Astrocyte (in vitro differentiated cells and primary cell): ENCODE measurements at regions not wholly inside any gene's neighbourhood (a gene's known extent, or its start where the extent isn't known, plus 50 kb on each side); places are given as distances from the start of the nearest gene placed in this dataset.

Experiments used
- DNase-seq: peaks from one replicate; pipeline ENCODE4 v3.0.0-alpha.2; 2010; ENCODE audit warnings: low read depth
- FAIRE-seq: peaks from 2 replicates; lab custom pipeline; 2011; peaks lifted over from hg19 to GRCh38; lab: Jason Lieb, UNC
- H2AFZ ChIP-seq: 2 replicates; pipeline ENCODE4 v1.6.0; 2012; ENCODE audit warnings: low read depth, low read length, inconsistent platforms
- H3K27ac ChIP-seq: 2 replicates; pipeline ENCODE4 v1.5.1; 2011; ENCODE audit warnings: low read depth, low read length, inconsistent platforms
- H3K27me3 ChIP-seq: 2 replicates; pipeline ENCODE4 v1.6.0; 2011; ENCODE audit warnings: low read length, inconsistent platforms; ENCODE audit not compliant: insufficient read depth
- H3K36me3 ChIP-seq: 2 replicates; pipeline ENCODE4 v1.5.1; 2011; ENCODE audit warnings: low read length, inconsistent platforms; ENCODE audit not compliant: insufficient read depth
- H3K4me1 ChIP-seq: 2 replicates; pipeline ENCODE4 v1.5.1; 2011; ENCODE audit warnings: low read length, inconsistent platforms; ENCODE audit not compliant: insufficient read depth
- H3K4me2 ChIP-seq: 2 replicates; pipeline ENCODE4 v1.6.0; 2012; ENCODE audit warnings: low read length, inconsistent platforms
- H3K4me3 ChIP-seq: 2 replicates; pipeline ENCODE4 v1.5.1; 2011; ENCODE audit warnings: low read depth, mild to moderate bottlenecking, low read length, inconsistent platforms; ENCODE audit not compliant: insufficient read depth
- H3K79me2 ChIP-seq: 2 replicates; pipeline ENCODE4 v1.6.0; 2012; ENCODE audit warnings: mild to moderate bottlenecking, low read length, inconsistent platforms; ENCODE audit not compliant: insufficient read depth
- H3K9ac ChIP-seq: 2 replicates; pipeline ENCODE4 v1.6.0; 2012; ENCODE audit warnings: mild to moderate bottlenecking, low read length, inconsistent platforms
- H3K9me3 ChIP-seq: 2 replicates; pipeline ENCODE4 v1.5.1; 2012; ENCODE audit warnings: low read depth, mild to moderate bottlenecking, low read length, inconsistent platforms; ENCODE audit not compliant: insufficient read depth
- H4K20me1 ChIP-seq: 2 replicates; pipeline ENCODE4 v1.6.0; 2012; ENCODE audit warnings: low read length, inconsistent platforms; ENCODE audit not compliant: insufficient read depth
- H3K27ac Mint-ChIP-seq: one replicate; pipeline ENCODE4 v1.8.0; 2021; ENCODE audit warnings: mild to moderate bottlenecking, mixed read lengths; ENCODE audit not compliant: unreplicated experiment
- H3K27me3 Mint-ChIP-seq: one replicate; pipeline ENCODE4 v1.8.0; 2021; ENCODE audit warnings: low read depth, mixed read lengths; ENCODE audit not compliant: unreplicated experiment
- H3K36me3 Mint-ChIP-seq: one replicate; pipeline ENCODE4 v1.8.0; 2021; ENCODE audit warnings: low read depth, mixed read lengths; ENCODE audit not compliant: unreplicated experiment
- H3K4me1 Mint-ChIP-seq: one replicate; pipeline ENCODE4 v1.8.0; 2021; ENCODE audit warnings: low read depth, mixed read lengths; ENCODE audit not compliant: unreplicated experiment
- H3K4me3 Mint-ChIP-seq: one replicate; pipeline ENCODE4 v1.8.0; 2021; ENCODE audit warnings: mild to moderate bottlenecking, moderate library complexity, mixed read lengths; ENCODE audit not compliant: unreplicated experiment
- H3K9me3 Mint-ChIP-seq: one replicate; pipeline ENCODE4 v1.8.0; 2021; ENCODE audit warnings: mild to moderate bottlenecking, mixed read lengths; ENCODE audit not compliant: unreplicated experiment
- CTCF ChIP-seq: IDR thresholded peaks from 2 replicates; pipeline ENCODE4 v1.5.1; 2011; ENCODE audit warnings: low read depth, mild to moderate bottlenecking, inconsistent platforms, low read length, moderate library complexity; ENCODE audit not compliant: insufficient read depth
- EZH2 ChIP-seq: IDR thresholded peaks from 2 replicates; pipeline ENCODE4 v1.6.1; 2012; ENCODE audit warnings: mild to moderate bottlenecking, low read length, inconsistent platforms; ENCODE audit not compliant: insufficient read depth

- Histone ChIP-seq H3K27ac (no peak overlapping the region), H2AFZ (no peak overlapping the region), H3K4me1 (no peaks in the 10 kb centered on the region), H3K4me2 (no peak overlapping the region), H3K4me3 (no peak overlapping the region), H3K27me3 (no peaks in the 10 kb centered on the region), H3K36me3 (no peaks in the 10 kb centered on the region), H4K20me1 (no peaks in the 10 kb centered on the region), H3K9ac (no peak overlapping the region), H3K79me2 (no peaks in the 10 kb centered on the region), H3K9me3 (no peaks in the 10 kb centered on the region)
- no peak for FAIRE-seq
- Mint-ChIP-seq H3K4me3 (no peak overlapping the region), H3K4me1 (no peaks in the 10 kb centered on the region), H3K9me3 (peaks cover 1% of the 10 kb centered on the region), H3K27me3 (no peaks in the 10 kb centered on the region), H3K27ac (no peak overlapping the region), H3K36me3 (no peaks in the 10 kb centered on the region)
- TF ChIP-seq EZH2: no peak
- TF ChIP-seq CTCF: no peak
- DNase-seq: no peak
These were observed 193.9 kb upstream of the ID4 start for GRCh38 chr6:19643287-19643686.

GRCh38 chr6:19643713-19644112, 193.5 kb upstream of the ID4 start:
- no peaks in the 10 kb centered on the region for H3K79me2 ChIP-seq
- H4K20me1 ChIP-seq: no peaks in the 10 kb centered on the region
- no peak overlapping the region for H2AFZ ChIP-seq
- no peaks in the 10 kb centered on the region for H3K4me1 Mint-ChIP-seq
- no peak overlapping the region for H3K9ac ChIP-seq
- no peak overlapping the region for H3K4me3 Mint-ChIP-seq
- H3K27ac ChIP-seq: no peak overlapping the region
- TF ChIP-seq EZH2 (no peak), CTCF (no peak)
- H3K36me3 Mint-ChIP-seq: no peaks in the 10 kb centered on the region
- FAIRE-seq (no peak), DNase-seq (no peak)
- H3K27me3 ChIP-seq: no peaks in the 10 kb centered on the region
- H3K27me3 Mint-ChIP-seq: no peaks in the 10 kb centered on the region
- H3K9me3 ChIP-seq: no peaks in the 10 kb centered on the region
- H3K36me3 ChIP-seq: no peaks in the 10 kb centered on the region
- no peak overlapping the region for H3K4me3 ChIP-seq
- H3K9me3 Mint-ChIP-seq: peaks cover 1% of the 10 kb centered on the region
- no peak overlapping the region for H3K27ac Mint-ChIP-seq
- no peak overlapping the region for H3K4me2 ChIP-seq
- no peaks in the 10 kb centered on the region for H3K4me1 ChIP-seq

GRCh38 chr6:19655744-19656143, 181.4 kb upstream of the ID4 start:
- H3K27me3 Mint-ChIP-seq: no peaks in the 10 kb centered on the region
- Histone ChIP-seq H3K9ac (no peak overlapping the region), H3K27me3 (no peaks in the 10 kb centered on the region), H3K79me2 (no peaks in the 10 kb centered on the region), H3K27ac (no peak overlapping the region), H4K20me1 (no peaks in the 10 kb centered on the region), H3K36me3 (no peaks in the 10 kb centered on the region), H3K9me3 (no peaks in the 10 kb centered on the region), H3K4me1 (no peaks in the 10 kb centered on the region), H3K4me2 (no peak overlapping the region), H3K4me3 (no peak overlapping the region), H2AFZ (no peak overlapping the region)
- no peak for DNase-seq
- no peak overlapping the region for H3K27ac Mint-ChIP-seq
- no peak for TF ChIP-seq CTCF
- TF ChIP-seq EZH2: no peak
- no peaks in the 10 kb centered on the region for H3K36me3 Mint-ChIP-seq
- no peak overlapping the region for H3K4me3 Mint-ChIP-seq
- FAIRE-seq: no peak
- no peaks in the 10 kb centered on the region for H3K9me3 Mint-ChIP-seq
- no peaks in the 10 kb centered on the region for H3K4me1 Mint-ChIP-seq
